ENCODE measurements at regions not wholly inside any gene's neighbourhood (a gene's known extent, or its start where the extent isn't known, plus 50 kb on each side); places are given as distances from the start of the nearest gene placed in this dataset.
"Not testable (repeated sequence)": the region's sequence is repeated elsewhere in the genome, so short reads cannot be mapped to it uniquely, and the experiment has no call there.

DNA sequence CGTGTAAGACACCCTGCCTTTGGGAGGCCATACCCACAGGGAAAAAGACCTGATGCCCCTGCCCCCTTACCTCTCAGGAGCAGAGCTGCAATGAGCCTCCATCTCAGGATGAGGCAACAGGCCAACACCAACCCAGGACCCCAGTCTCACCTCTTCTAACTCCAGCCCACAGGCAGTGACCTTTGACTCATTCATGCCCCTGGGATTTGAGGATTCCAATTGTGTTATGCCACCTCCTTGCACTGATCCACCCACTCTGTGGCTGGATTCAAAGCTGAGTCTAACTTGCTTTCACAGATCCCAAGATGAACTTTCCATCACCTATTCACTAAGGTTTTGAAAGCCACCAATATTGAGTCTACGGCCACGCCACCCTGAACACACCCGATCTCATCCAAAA is 64.7 kb downstream of the MINAR1 start:
- Histone ChIP-seq H3K9me3 (replicated peaks in 1 of 3) (no peaks in the 10 kb centered on the region), H3K4me1 (replicated peaks in 1 of 2) (no peaks in the 10 kb centered on the region), H3K27me3 (no peaks in the 10 kb centered on the region), H3K27ac (no peak overlapping the region), H3K36me3 (replicated peaks in 1 of 2) (no peaks in the 10 kb centered on the region), H3K4me3 (no peak overlapping the region)
- 77 to 95% (median 92%) methylated on average over 4 of the region's 4 CpGs for WGBS, 4 donors
- TF ChIP-seq POLR2A (IDR thresholded peaks at IDR 0.05) = no peak
- intact Hi-C loops (cut with DNase I) = no loop called here
- DNase-seq = no peak

DNA sequence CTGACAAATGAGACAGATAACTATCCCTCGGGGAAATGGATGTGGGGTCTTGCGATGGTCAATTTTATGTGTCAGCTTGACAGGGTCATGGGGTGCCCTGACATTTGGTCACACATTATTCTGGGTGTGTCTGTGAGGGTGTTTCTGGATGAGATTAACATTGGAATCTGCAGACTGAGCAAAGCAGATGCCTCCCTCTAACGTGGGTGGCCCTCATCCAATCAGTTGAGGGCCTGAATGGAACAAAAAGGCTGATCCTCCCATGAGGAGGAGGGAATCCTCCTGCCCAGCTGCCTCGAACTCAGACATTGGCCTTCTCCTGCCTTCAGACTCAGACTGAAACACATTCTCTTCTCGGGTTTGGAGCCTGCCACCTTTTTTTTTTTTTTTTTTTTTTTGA is 69.0 kb downstream of the MINAR1 start:
- 65 to 74% (median 70%) methylated on average over 5 of the region's 5 CpGs for WGBS, 4 donors
- Histone ChIP-seq H3K27ac (no peak overlapping the region), H3K9me3 (replicated peaks in 1 of 3) (no peaks in the 10 kb centered on the region), H3K4me3 (no peak overlapping the region), H3K36me3 (replicated peaks in 1 of 2) (no peaks in the 10 kb centered on the region), H3K4me1 (replicated peaks in 1 of 2) (no peaks in the 10 kb centered on the region), H3K27me3 (no peaks in the 10 kb centered on the region)
- no peak for DNase-seq
- no peak for TF ChIP-seq POLR2A (IDR thresholded peaks at IDR 0.05)
- TF ChIP-seq, protein P1, sequence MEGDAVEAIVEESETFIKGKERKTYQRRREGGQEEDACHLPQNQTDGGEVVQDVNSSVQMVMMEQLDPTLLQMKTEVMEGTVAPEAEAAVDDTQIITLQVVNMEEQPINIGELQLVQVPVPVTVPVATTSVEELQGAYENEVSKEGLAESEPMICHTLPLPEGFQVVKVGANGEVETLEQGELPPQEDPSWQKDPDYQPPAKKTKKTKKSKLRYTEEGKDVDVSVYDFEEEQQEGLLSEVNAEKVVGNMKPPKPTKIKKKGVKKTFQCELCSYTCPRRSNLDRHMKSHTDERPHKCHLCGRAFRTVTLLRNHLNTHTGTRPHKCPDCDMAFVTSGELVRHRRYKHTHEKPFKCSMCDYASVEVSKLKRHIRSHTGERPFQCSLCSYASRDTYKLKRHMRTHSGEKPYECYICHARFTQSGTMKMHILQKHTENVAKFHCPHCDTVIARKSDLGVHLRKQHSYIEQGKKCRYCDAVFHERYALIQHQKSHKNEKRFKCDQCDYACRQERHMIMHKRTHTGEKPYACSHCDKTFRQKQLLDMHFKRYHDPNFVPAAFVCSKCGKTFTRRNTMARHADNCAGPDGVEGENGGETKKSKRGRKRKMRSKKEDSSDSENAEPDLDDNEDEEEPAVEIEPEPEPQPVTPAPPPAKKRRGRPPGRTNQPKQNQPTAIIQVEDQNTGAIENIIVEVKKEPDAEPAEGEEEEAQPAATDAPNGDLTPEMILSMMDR (IDR thresholded peaks at IDR 0.05) = no peak
- intact Hi-C loops (cut with DNase I) = no loop called here

DNA sequence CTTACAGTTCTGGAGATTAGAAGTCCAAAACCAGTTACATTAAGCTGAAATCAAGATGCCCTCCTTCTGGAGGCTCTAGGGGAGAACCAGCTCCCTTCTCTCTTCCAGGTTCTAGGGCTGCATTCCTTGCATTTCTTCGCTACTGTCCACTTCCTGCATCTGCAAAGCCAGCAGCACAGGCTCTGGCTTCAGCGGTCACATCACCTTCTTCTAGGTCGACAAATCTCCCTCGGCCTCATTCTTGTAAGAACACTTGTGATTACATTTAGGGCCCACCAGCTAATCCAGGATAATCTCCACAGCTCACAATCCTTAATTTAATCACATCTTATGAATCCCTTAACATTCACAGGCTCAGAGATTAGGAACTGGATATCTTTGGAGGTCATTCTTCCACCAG is 73.8 kb downstream of the MINAR1 start:
- intact Hi-C loops (cut with DNase I) = no loop called here
- Histone ChIP-seq H3K36me3 (replicated peaks in 1 of 2) (no peaks in the 10 kb centered on the region), H3K4me1 (replicated peaks in 1 of 2) (no peaks in the 10 kb centered on the region), H3K4me3 (no peak overlapping the region), H3K27me3 (no peaks in the 10 kb centered on the region), H3K9me3 (replicated peaks in 1 of 3) (no peaks in the 10 kb centered on the region), H3K27ac (no peak overlapping the region)
- DNase-seq = no peak
- WGBS, 4 donors = 85 to 93% (median 89%) methylated on average over 4 of the region's 4 CpGs
- no peak for TF ChIP-seq POLR2A (IDR thresholded peaks at IDR 0.05)
- TF ChIP-seq, protein P1 (IDR thresholded peaks at IDR 0.05) = no peak

DNA sequence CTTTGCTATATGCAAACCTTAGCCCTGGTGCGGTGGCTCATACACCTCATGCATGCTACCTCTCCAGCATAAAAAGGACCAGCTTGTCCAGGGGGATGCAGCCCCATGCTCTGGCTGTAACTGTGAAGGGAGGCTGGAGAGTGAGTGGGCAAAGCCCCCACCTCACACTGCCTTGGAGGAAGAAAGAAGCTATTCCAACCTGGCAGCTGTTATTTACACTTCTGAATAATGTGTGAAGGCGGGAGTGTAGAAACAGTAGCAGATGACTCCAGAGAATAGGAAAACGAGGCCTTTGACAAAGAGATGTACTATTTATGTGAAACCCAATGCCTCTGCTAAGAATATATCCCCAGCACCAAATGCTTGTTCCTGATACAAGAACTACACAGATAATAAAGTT is 80.7 kb downstream of the MINAR1 start:
- H3K4me3 ChIP-seq; H3K27me3 ChIP-seq; H3K27ac ChIP-seq; H3K9me3 ChIP-seq (replicated peaks in 1 of 3); H3K36me3 ChIP-seq (replicated peaks in 1 of 2); H3K4me1 ChIP-seq (replicated peaks in 1 of 2); DNase-seq; intact Hi-C loops (cut with DNase I): not testable (repeated sequence)
- WGBS, 4 donors = 70 to 89% (median 83%) methylated on average over 2 of the region's 3 CpGs

DNA sequence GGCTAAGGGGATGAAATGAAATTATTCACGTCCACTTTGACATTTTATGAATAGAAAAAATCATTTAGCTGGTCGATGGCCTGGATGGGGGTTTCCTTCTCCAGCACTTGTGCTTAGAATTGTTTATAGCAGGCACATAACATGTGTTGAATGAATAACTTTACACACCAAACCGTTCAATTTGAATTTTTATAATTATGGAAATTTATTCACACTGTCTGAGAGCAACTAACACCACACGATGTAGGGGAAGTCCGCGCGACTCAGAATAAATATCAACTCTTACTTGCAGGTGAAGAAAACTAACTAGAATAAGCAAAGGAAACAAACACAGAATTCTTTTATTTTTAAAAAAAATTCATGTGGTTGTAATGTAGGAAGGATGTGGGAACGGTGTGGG is 81.3 kb downstream of the MINAR1 start:
- Histone ChIP-seq H3K27ac (no peak overlapping the region), H3K9me3 (replicated peaks in 1 of 3) (no peaks in the 10 kb centered on the region), H3K27me3 (no peaks in the 10 kb centered on the region), H3K4me1 (replicated peaks in 1 of 2) (no peaks in the 10 kb centered on the region), H3K4me3 (no peak overlapping the region), H3K36me3 (replicated peaks in 1 of 2) (no peaks in the 10 kb centered on the region)
- WGBS, 4 donors = 87 to 95% (median 92%) methylated on average over 8 of the region's 8 CpGs
- intact Hi-C loops (cut with DNase I) = no loop called here
- TF ChIP-seq, protein P1 (IDR thresholded peaks at IDR 0.05) = no peak
- no peak for TF ChIP-seq POLR2A (IDR thresholded peaks at IDR 0.05)
- DNase-seq = no peak
